ENCODE measurements at regions not wholly inside any gene's neighbourhood (a gene's known extent, or its start where the extent isn't known, plus 50 kb on each side); places are given as distances from the start of the nearest gene placed in this dataset.

DNA sequence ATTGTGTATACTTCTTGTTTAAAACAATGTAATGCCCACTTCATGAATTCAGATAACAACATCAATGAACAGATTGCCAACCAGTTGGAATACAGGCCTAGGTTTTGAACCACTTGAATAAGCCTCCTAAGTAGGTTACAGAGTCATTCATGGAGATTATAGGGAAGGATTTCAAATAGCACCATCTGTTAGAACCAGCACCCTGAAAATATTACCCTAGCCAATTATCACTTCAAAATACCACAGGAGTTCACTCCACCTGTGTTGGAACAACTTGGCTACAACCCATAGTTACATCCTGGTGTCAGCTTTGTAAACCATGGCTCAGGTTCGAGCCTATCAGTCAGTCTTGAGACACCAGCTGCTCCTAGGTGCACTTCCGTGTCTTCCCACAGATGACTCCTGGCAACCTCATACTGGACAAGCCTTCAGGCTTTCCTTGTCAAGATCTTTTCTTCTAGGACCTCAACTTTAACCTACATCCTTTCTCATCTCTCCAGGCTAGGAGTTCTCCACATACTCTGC, 350.0 kb downstream of the DEPDC1B start:
- ATAC-seq = no peak
- no peaks in the 10 kb centered on the region for H3K27me3 ChIP-seq (ENCODE audit: low read length)

DNA sequence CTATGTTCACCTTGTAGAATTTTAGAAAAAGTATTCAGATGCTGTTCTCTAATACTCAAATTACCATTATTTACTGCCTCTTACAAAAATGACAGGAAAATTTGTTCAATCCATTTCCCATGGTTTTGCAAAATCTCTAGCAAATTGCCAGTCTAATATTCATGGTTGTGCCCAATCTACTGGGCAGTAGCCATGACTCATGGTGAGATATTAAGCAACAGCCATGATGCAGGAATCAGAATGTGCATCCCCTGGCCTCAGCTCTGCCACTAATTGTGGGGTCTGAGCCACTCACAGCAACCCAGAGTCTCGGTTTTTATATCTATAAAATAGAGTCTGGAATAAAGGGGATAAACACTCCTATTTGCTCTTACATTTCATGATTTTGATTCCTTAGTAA, 353.6 kb downstream of the DEPDC1B start:
- Histone ChIP-seq H3K4me2 (ENCODE audit: low read length) (no peak overlapping the region), H3K9me2 (replicated peaks; ENCODE audit: low read length) (no peaks in the 10 kb centered on the region), H3K4me1 (ENCODE audit: insufficient read depth, low read length) (no peaks in the 10 kb centered on the region), H3F3A (ENCODE audit: low read length, unreplicated experiment) (no peaks in the 10 kb centered on the region), H3K27ac (ENCODE audit: low read length) (no peak overlapping the region), H2AFZ (ENCODE audit: low read length) (no peak overlapping the region), H3K36me3 (ENCODE audit: low read depth, low read length) (no peaks in the 10 kb centered on the region), H3K4me3 (ENCODE audit: low read length) (no peak overlapping the region), H3K27me3 (ENCODE audit: low read length) (peaks cover 15% of the 10 kb centered on the region; the same call in 1 of the 2 replicates), H3K79me2 (ENCODE audit: low read length) (no peaks in the 10 kb centered on the region), H3K9ac (ENCODE audit: low read length) (no peak overlapping the region), H3K9me3 (ENCODE audit: low read length) (no peaks in the 10 kb centered on the region), H4K20me1 (ENCODE audit: low read length) (no peaks in the 10 kb centered on the region)
- ATAC-seq (no peak), DNase-seq (no peak)
- BruUV-seq (replicated peaks) = no TSS peak
- intact Hi-C loops (cut with micrococcal nuclease) = no loop called here
- TF ChIP-seq, protein P1, sequence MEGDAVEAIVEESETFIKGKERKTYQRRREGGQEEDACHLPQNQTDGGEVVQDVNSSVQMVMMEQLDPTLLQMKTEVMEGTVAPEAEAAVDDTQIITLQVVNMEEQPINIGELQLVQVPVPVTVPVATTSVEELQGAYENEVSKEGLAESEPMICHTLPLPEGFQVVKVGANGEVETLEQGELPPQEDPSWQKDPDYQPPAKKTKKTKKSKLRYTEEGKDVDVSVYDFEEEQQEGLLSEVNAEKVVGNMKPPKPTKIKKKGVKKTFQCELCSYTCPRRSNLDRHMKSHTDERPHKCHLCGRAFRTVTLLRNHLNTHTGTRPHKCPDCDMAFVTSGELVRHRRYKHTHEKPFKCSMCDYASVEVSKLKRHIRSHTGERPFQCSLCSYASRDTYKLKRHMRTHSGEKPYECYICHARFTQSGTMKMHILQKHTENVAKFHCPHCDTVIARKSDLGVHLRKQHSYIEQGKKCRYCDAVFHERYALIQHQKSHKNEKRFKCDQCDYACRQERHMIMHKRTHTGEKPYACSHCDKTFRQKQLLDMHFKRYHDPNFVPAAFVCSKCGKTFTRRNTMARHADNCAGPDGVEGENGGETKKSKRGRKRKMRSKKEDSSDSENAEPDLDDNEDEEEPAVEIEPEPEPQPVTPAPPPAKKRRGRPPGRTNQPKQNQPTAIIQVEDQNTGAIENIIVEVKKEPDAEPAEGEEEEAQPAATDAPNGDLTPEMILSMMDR (conservative IDR thresholded peaks at IDR 0.05; ENCODE audit: low read depth, low read length) = no peak
- TF ChIP-seq EZH2 (IDR thresholded peaks at IDR 0.05; ENCODE audit: low read length, unreplicated experiment) = no peak
- TF ChIP-seq EZH2phosphoT487 (IDR thresholded peaks at IDR 0.05; ENCODE audit: borderline replicate concordance, low read length) = no peak
- ChIA-PET CTCF (no interaction called here), POLR2A (ENCODE audit: unreplicated experiment) (no interaction called here)

More for the DNA sequence above, 350.0 kb downstream of the DEPDC1B start:
- no peak overlapping the region for H3K4me3 ChIP-seq (ENCODE audit: low read length)
- H3K9me3 ChIP-seq (ENCODE audit: low read length) = no peaks in the 10 kb centered on the region
- no peak overlapping the region for H2AFZ ChIP-seq (ENCODE audit: low read length)
- no peak overlapping the region for H3K27ac ChIP-seq (ENCODE audit: low read length)
- H3K9ac ChIP-seq (ENCODE audit: low read length) = no peak overlapping the region
- no peaks in the 10 kb centered on the region for H3K79me2 ChIP-seq (ENCODE audit: low read length)
- no peaks in the 10 kb centered on the region for H3F3A ChIP-seq (ENCODE audit: low read length, unreplicated experiment)
- no peaks in the 10 kb centered on the region for H3K36me3 ChIP-seq (ENCODE audit: low read depth, low read length)
- BruUV-seq (replicated peaks) = no TSS peak
- H4K20me1 ChIP-seq (ENCODE audit: low read length) = no peaks in the 10 kb centered on the region
- no peaks in the 10 kb centered on the region for H3K4me1 ChIP-seq (ENCODE audit: insufficient read depth, low read length)
- TF ChIP-seq EZH2 (IDR thresholded peaks at IDR 0.05; ENCODE audit: low read length, unreplicated experiment) (no peak), EZH2phosphoT487 (IDR thresholded peaks at IDR 0.05; ENCODE audit: borderline replicate concordance, low read length) (no peak)
- TF ChIP-seq, protein P1 (conservative IDR thresholded peaks at IDR 0.05; ENCODE audit: low read depth, low read length) = no peak
- DNase-seq = no peak
- ChIA-PET CTCF (no interaction called here), POLR2A (ENCODE audit: unreplicated experiment) (no interaction called here)
- intact Hi-C loops (cut with micrococcal nuclease) = no loop called here
- no peaks in the 10 kb centered on the region for H3K9me2 ChIP-seq (replicated peaks; ENCODE audit: low read length)
- no peak overlapping the region for H3K4me2 ChIP-seq (ENCODE audit: low read length)

DNA sequence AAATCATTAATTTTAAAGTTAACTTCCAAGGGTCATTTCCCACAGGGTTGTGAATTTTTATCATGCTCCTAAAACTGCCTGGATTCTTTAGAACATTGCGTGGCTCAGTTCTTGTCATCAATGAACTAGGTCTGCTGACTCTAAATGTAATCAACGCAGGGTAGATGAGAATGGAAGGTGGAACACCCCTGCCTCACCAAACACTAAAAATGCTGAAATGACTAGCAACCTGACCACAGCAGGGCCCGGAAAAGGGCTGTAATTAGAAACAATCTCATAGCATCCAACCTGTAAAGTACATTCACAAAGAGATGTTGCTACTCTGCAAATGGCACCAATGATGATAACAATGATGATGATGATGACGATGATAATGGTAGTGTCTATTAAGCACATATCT, 356.9 kb downstream of the DEPDC1B start:
- no peak overlapping the region for H3K27ac ChIP-seq (ENCODE audit: low read length)
- H2AFZ ChIP-seq (ENCODE audit: low read length) = no peak overlapping the region
- no peak overlapping the region for H3K9ac ChIP-seq (ENCODE audit: low read length)
- TF ChIP-seq, protein P1 (conservative IDR thresholded peaks at IDR 0.05; ENCODE audit: low read depth, low read length) = no peak
- TF ChIP-seq EZH2phosphoT487 (IDR thresholded peaks at IDR 0.05; ENCODE audit: borderline replicate concordance, low read length) = no peak
- no peak for TF ChIP-seq EZH2 (IDR thresholded peaks at IDR 0.05; ENCODE audit: low read length, unreplicated experiment)
- no peak overlapping the region for H3K4me3 ChIP-seq (ENCODE audit: low read length)
- H3K9me3 ChIP-seq (ENCODE audit: low read length) = no peaks in the 10 kb centered on the region
- H3K36me3 ChIP-seq (ENCODE audit: low read depth, low read length) = no peaks in the 10 kb centered on the region
- no peaks in the 10 kb centered on the region for H3F3A ChIP-seq (ENCODE audit: low read length, unreplicated experiment)
- DNase-seq (no peak), ATAC-seq (no peak)
- POLR2A ChIA-PET (ENCODE audit: unreplicated experiment) = no interaction called here
- BruUV-seq (replicated peaks) = no TSS peak
- H4K20me1 ChIP-seq (ENCODE audit: low read length) = no peaks in the 10 kb centered on the region
- no peaks in the 10 kb centered on the region for H3K79me2 ChIP-seq (ENCODE audit: low read length)
- H3K4me2 ChIP-seq (ENCODE audit: low read length) = no peak overlapping the region
- intact Hi-C loops (cut with micrococcal nuclease) = no loop called here
- peaks cover 15% of the 10 kb centered on the region; the same call in 1 of the 2 replicates for H3K27me3 ChIP-seq (ENCODE audit: low read length)
- no peaks in the 10 kb centered on the region for H3K9me2 ChIP-seq (replicated peaks; ENCODE audit: low read length)
- H3K4me1 ChIP-seq (ENCODE audit: insufficient read depth, low read length) = no peaks in the 10 kb centered on the region
- CTCF ChIA-PET = no interaction called here
